Activated CD4-positive, alpha-beta T cell treated with anti-CD3 and anti-CD28 coated beads, Interleukin-2, amount 10 ng/mL, durations not matched to agents 24 days and 14 days (primary cell): ENCODE measurements at regions not wholly inside any gene's neighbourhood (a gene's known extent, or its start where the extent isn't known, plus 50 kb on each side); places are given as distances from the start of the nearest gene placed in this dataset.
"Not testable (repeated sequence)": the region's sequence is repeated elsewhere in the genome, so short reads cannot be mapped to it uniquely, and the experiment has no call there.

Source experiments
- DNase-seq: peaks from one replicate; pipeline ENCODE4 v3.0.0; 2022
- H3K27ac Mint-ChIP-seq: one replicate; pipeline ENCODE4 v1.8.0; 2022; ENCODE audit warnings: mild to moderate bottlenecking, mixed read lengths
- H3K27me3 Mint-ChIP-seq: one replicate; pipeline ENCODE4 v1.8.0; 2022; ENCODE audit warnings: mixed read lengths
- H3K36me3 Mint-ChIP-seq: one replicate; pipeline ENCODE4 v1.8.0; 2022; ENCODE audit warnings: low read depth, mild to moderate bottlenecking, mixed read lengths
- H3K4me1 Mint-ChIP-seq: one replicate; pipeline ENCODE4 v1.8.0; 2021; ENCODE audit warnings: mixed read lengths
- H3K4me3 Mint-ChIP-seq: one replicate; pipeline ENCODE4 v1.8.0; 2022; ENCODE audit warnings: mild to moderate bottlenecking, moderate library complexity, mixed read lengths
- H3K9me3 Mint-ChIP-seq: one replicate; pipeline ENCODE4 v1.8.0; 2021; ENCODE audit warnings: mixed read lengths
- intact Hi-C: fragments of 100-400 bp; cut with micrococcal nuclease; formaldehyde crosslinking; loops from one replicate; pipeline ENCODE4 v1.15.1; 2023

- no peaks in the 10 kb centered on the region for H3K9me3 Mint-ChIP-seq
- DNase-seq = no peak
- no peaks in the 10 kb centered on the region for H3K36me3 Mint-ChIP-seq
- H3K27ac Mint-ChIP-seq = no peak overlapping the region
- peaks cover 50% of the 10 kb centered on the region for H3K27me3 Mint-ChIP-seq
- no peaks in the 10 kb centered on the region for H3K4me1 Mint-ChIP-seq
- intact Hi-C loops = no loop called here
- no peak overlapping the region for H3K4me3 Mint-ChIP-seq
Observed at GRCh38 chr5:154603485-154603884, 125.5 kb upstream of the HAND1 start.

GRCh38 chr5:154603011-154603410 lies 125.0 kb upstream of the HAND1 start:
- intact Hi-C loops = no loop called here
- Mint-ChIP-seq H3K27ac (no peak overlapping the region), H3K36me3 (no peaks in the 10 kb centered on the region), H3K27me3 (peaks cover 52% of the 10 kb centered on the region), H3K4me1 (no peaks in the 10 kb centered on the region), H3K4me3 (no peak overlapping the region), H3K9me3 (peaks cover 4% of the 10 kb centered on the region)
- DNase-seq = no peak

GRCh38 chr5:154601014-154601413 lies 123.0 kb upstream of the HAND1 start:
- Mint-ChIP-seq H3K27me3 (peaks cover 46% of the 10 kb centered on the region), H3K9me3 (peaks cover 6% of the 10 kb centered on the region)
- intact Hi-C loops = no loop called here

GRCh38 chr5:154598021-154598420 lies 120.0 kb upstream of the HAND1 start:
- Mint-ChIP-seq H3K9me3 (peaks cover 6% of the 10 kb centered on the region), H3K27ac (no peak overlapping the region), H3K36me3 (no peaks in the 10 kb centered on the region), H3K4me1 (no peaks in the 10 kb centered on the region), H3K4me3 (no peak overlapping the region), H3K27me3 (peaks cover 22% of the 10 kb centered on the region)
- intact Hi-C loops = no loop called here
- DNase-seq = no peak

More at GRCh38 chr5:154601014-154601413, 123.0 kb upstream of the HAND1 start:
- Mint-ChIP-seq H3K4me3 (no peak overlapping the region), H3K36me3 (no peaks in the 10 kb centered on the region), H3K4me1 (no peaks in the 10 kb centered on the region), H3K27ac (no peak overlapping the region)
- no peak for DNase-seq

- H3K9me3 Mint-ChIP-seq, H3K4me1 Mint-ChIP-seq, intact Hi-C loops, H3K27ac Mint-ChIP-seq, DNase-seq, H3K36me3 Mint-ChIP-seq, H3K4me3 Mint-ChIP-seq: not testable (repeated sequence)
- H3K27me3 Mint-ChIP-seq = peaks cover 12% of the 10 kb centered on the region
Observed at GRCh38 chr5:154596844-154597243, 118.8 kb upstream of the HAND1 start.

GRCh38 chr5:154595662-154596061 lies 117.6 kb upstream of the HAND1 start:
- H3K27me3 Mint-ChIP-seq = peaks cover 6% of the 10 kb centered on the region
- H3K27ac Mint-ChIP-seq = no peak overlapping the region
- peaks cover 6% of the 10 kb centered on the region for H3K9me3 Mint-ChIP-seq

GRCh38 chr5:154593796-154594195 lies 115.8 kb upstream of the HAND1 start:
- Mint-ChIP-seq H3K27ac (no peak overlapping the region), H3K27me3 (peaks cover 5% of the 10 kb centered on the region), H3K4me1 (no peaks in the 10 kb centered on the region), H3K36me3 (no peaks in the 10 kb centered on the region), H3K4me3 (no peak overlapping the region), H3K9me3 (peaks cover 6% of the 10 kb centered on the region)
- DNase-seq = no peak
- intact Hi-C loops = no loop called here

More at GRCh38 chr5:154595662-154596061, 117.6 kb upstream of the HAND1 start:
- Mint-ChIP-seq H3K4me3 (no peak overlapping the region), H3K4me1 (no peaks in the 10 kb centered on the region), H3K36me3 (no peaks in the 10 kb centered on the region)
- DNase-seq = no peak
- intact Hi-C loops = no loop called here

GRCh38 chr5:154593071-154593470 lies 115.0 kb upstream of the HAND1 start:
- H3K27me3 Mint-ChIP-seq = peaks cover 5% of the 10 kb centered on the region
- intact Hi-C loops = no loop called here
- no peak overlapping the region for H3K27ac Mint-ChIP-seq
- no peak for DNase-seq
- H3K4me1 Mint-ChIP-seq = no peaks in the 10 kb centered on the region
- peaks cover 2% of the 10 kb centered on the region for H3K9me3 Mint-ChIP-seq
- H3K36me3 Mint-ChIP-seq = no peaks in the 10 kb centered on the region
- no peak overlapping the region for H3K4me3 Mint-ChIP-seq

- no peak for DNase-seq
- Mint-ChIP-seq H3K9me3 (no peaks in the 10 kb centered on the region), H3K36me3 (no peaks in the 10 kb centered on the region), H3K27ac (no peak overlapping the region), H3K27me3 (peaks cover 6% of the 10 kb centered on the region), H3K4me1 (no peaks in the 10 kb centered on the region), H3K4me3 (no peak overlapping the region)
- intact Hi-C loops = no loop called here
Observed at GRCh38 chr5:154590093-154590724, 112.2 kb upstream of the HAND1 start.

- H3K9me3 Mint-ChIP-seq = no peaks in the 10 kb centered on the region
- H3K27me3 Mint-ChIP-seq = peaks cover 9% of the 10 kb centered on the region
- no peak for DNase-seq
- intact Hi-C loops = no loop called here
- H3K36me3 Mint-ChIP-seq = no peaks in the 10 kb centered on the region
- H3K4me1 Mint-ChIP-seq = no peaks in the 10 kb centered on the region
- no peak overlapping the region for H3K27ac Mint-ChIP-seq
- H3K4me3 Mint-ChIP-seq = no peak overlapping the region
Observed at GRCh38 chr5:154589511-154589910, 111.5 kb upstream of the HAND1 start.

- H3K9me3 Mint-ChIP-seq, H3K36me3 Mint-ChIP-seq, H3K27me3 Mint-ChIP-seq, DNase-seq, H3K4me3 Mint-ChIP-seq, H3K4me1 Mint-ChIP-seq, H3K27ac Mint-ChIP-seq, intact Hi-C loops: not testable (repeated sequence)
Observed at GRCh38 chr5:154588833-154589425, 110.9 kb upstream of the HAND1 start.

GRCh38 chr5:154588091-154588774 lies 110.2 kb upstream of the HAND1 start:
- no peaks in the 10 kb centered on the region for H3K36me3 Mint-ChIP-seq
- H3K4me3 Mint-ChIP-seq = no peak overlapping the region

GRCh38 chr5:154587123-154588026 lies 109.3 kb upstream of the HAND1 start:
- no peak for DNase-seq
- H3K4me1 Mint-ChIP-seq = no peaks in the 10 kb centered on the region
- H3K27me3 Mint-ChIP-seq = peaks cover 9% of the 10 kb centered on the region
- H3K9me3 Mint-ChIP-seq = no peaks in the 10 kb centered on the region
- H3K36me3 Mint-ChIP-seq = no peaks in the 10 kb centered on the region
- H3K27ac Mint-ChIP-seq = no peak overlapping the region
- intact Hi-C loops = no loop called here
- H3K4me3 Mint-ChIP-seq = no peak overlapping the region

More at GRCh38 chr5:154588091-154588774, 110.2 kb upstream of the HAND1 start:
- Mint-ChIP-seq H3K4me1 (no peaks in the 10 kb centered on the region), H3K27ac (no peak overlapping the region), H3K9me3 (no peaks in the 10 kb centered on the region), H3K27me3 (peaks cover 9% of the 10 kb centered on the region)
- intact Hi-C loops = no loop called here
- no peak for DNase-seq
